CD4-positive, alpha-beta T cell treated with Interleukin-4 for 1 hour (primary cell): ENCODE measurements at regions not wholly inside any gene's neighbourhood (a gene's known extent, or its start where the extent isn't known, plus 50 kb on each side); places are given as distances from the start of the nearest gene placed in this dataset.
"Not testable (repeated sequence)": the region's sequence is repeated elsewhere in the genome, so short reads cannot be mapped to it uniquely, and the experiment has no call there.

Experiments
- DNase-seq, 2 donors: peaks; one replicate each; pipeline ENCODE4 v3.0.0-alpha.2; 2020 to 2022

DNA sequence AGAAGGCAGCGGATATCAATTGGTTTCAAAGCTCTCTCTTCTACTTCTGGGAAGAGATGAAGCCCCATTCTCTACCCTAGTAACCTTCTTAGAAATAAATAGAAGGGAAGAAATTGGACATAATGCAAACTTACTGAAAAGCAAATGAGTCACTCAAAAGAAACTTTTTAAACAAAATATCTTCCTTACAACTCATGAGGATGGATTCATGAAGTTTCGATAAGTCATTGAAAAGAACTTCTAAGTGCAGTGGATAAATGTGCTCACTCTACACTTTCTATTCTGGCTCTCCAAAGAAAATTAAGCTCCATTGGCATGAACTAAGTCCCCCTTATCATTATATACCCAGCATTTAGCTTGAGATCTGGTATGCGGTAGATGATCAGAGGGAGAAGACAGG lies 899.5 kb downstream of the RPS29 start:
- no peak for DNase-seq

GRCh38 chr14:48672506-48672905 lies 913.7 kb downstream of the RPS29 start:
- DNase-seq = no peak

DNA sequence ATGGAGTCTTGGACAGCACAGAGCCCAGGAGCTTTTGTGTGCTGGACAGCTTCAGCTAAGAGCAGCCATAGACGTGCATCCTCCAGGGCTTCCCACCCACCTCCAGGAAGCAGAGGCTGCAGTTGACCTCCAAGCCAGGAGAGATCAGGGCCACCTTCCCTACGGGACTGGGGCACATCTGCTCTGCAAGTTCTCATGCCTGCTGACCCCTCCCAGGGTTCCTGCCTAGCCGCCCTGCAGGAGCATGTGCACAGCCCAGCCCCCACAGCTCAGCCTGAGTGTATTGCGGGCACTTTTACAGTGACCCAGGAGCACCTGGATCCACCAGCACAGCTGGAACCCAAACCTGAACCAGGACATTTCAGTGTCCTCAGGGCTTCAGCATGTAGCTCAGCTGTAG lies 915.2 kb downstream of the RPS29 start:
- no peak for DNase-seq

- no peak for DNase-seq
Observed at GRCh38 chr14:48665077-48665784, 920.9 kb downstream of the RPS29 start.

DNA sequence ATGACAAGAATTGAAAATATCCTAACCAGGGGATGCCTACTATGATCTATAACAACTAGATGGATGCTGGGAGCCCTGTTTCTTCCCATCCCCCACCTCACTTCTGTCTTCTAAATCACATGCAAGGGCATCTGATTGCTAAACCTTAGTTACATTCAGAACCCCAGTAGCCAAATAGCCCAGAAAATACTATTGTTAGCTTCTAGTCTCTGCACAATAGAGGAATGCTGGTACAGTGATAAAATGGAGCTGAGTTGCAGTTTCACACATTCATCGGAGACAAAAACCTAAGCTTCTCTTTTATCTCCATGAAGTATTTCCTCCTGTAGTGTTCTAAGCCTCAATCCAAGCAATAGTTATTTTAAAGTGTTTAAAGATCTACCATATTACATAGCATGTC lies 942.9 kb downstream of the RPS29 start:
- no peak for DNase-seq

DNA sequence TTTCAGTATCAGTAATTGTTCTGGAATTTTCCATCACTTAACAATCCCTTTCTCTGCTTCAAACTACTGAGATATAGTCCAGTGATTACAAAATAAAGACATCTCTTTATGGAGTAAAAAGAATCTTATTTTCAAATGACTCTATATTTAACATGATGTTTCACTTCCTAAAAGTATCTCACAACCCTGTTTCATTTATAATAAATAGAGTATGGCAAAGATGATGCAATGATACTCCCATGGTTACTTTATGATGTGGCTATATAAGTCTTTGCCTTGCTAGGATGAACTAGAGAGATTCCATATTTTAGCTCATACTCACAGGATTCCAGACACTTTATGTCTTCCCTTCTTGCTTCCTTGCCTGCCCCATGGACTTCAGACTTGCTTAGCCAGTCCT lies 953.5 kb upstream of the MDGA2 start:
- no peak for DNase-seq

GRCh38 chr14:48622980-48623379 lies 947.6 kb upstream of the MDGA2 start:
- no peak for DNase-seq

- DNase-seq = no peak
Observed at GRCh38 chr14:48618057-48618456, 942.7 kb upstream of the MDGA2 start.

DNA sequence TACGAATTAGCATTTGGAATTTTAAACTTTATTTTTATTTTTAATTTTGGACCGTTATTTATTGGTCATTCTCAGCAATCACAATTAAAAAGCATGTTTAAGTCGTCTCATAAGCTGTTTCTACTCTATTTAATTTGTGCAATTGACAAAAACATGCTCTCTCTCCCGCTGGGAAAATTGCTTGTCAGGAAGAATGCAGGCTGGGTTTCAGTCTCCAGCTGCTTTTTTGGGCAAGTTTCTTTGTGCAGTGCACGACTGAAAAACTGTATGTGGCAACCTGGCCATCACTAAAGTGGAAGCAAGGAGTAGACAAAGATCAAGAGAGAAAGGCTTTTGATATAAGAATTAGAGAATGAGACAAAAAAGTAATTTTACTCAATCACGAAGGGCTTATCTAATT lies 941.5 kb upstream of the MDGA2 start:
- DNase-seq = no peak

DNA sequence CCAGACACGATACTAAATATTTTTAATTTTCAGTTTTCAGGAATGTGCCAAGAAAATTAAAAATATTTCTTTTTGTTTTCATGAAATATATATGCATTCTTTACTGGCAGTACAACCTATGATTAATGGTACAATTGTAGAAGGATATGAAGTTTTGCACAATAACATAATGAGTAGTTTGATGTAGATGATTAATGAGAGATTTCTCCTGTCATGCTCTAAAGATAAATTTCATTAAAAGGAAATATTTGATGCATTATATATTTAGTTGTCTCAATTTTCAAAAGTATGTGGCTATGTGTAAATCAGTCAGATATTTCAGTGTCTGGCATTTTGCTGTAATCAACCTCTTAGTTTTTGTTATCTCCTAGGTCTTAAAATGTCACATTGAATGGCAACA lies 940.2 kb upstream of the MDGA2 start:
- DNase-seq = no peak

DNA sequence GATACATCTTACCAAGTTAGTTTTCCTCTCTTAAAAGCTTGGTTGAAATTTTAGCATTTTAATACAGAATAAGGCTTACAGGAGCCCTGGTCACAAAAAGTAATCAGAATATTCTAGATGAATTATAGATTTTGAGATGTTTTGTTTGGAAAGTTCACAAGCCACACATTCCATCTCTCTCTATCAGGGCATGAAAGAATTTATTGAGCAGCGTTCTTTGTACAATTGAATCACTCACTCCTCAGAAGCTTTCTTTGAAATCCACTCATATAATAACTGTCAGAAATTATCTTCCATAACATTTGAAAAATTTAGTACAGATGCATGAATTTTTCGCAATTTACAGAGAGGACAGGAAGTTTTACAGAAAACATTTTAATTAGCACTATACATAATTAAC lies 938.6 kb upstream of the MDGA2 start:
- no peak for DNase-seq

DNA sequence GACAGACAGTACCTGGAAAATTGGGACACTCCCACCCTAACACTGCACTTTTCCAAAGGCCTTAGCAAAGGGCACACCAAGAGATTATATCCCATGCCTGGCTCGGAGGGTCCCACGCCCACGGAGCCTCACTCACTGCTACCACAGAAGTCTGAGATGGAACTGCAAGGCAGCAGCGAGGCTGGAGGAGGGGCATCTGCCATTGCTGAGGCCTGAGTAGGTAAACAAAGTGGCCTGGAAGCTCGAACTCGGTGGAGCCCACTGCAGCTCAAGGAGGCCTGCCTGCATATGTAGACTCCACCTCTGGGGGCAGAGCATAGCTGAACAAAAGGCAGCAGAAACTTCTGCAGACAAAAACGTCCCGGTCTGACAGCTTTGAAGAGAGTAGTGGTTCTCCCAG lies 931.6 kb upstream of the MDGA2 start:
- DNase-seq = not testable (repeated sequence)

GRCh38 chr14:48598458-48598857 lies 923.1 kb upstream of the MDGA2 start:
- no peak for DNase-seq

DNA sequence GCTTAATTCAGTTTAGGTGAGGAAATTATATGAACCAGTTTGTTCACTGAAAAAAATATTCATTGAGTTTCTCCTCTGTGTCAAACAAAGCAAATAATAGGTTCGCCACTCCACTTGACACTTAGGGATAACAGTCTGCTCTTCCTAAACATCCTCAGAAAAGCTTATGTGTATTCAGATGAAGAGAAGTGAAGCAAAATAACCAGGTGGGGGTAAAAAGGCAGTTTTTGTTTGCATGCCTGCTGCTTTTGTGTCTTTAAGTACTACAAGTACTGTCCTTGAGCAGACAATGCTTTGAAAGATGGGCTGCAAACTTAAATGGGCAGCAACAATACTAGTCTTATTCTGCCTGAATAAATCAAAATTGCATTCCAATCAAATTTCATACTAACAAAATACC lies 910.7 kb upstream of the MDGA2 start:
- no peak for DNase-seq

- DNase-seq = no peak
Observed at GRCh38 chr14:48584031-48584430, 908.6 kb upstream of the MDGA2 start.

DNA sequence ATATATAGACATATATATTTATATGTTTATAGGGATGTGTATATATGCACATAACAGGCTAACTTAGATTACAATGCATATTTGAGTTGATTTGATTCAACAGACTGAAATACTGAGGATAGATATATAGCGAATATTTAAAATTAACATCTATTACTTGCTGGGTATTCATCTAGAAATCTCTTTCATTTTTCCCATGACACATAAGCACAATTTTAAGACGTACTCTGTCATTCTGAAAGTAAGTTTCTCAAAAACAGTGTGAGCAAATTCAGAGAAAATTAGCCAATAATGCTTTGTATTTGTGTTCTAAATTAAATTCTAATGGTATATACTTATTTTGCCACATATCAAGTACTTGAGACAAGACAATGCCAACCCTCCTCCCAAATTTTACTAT lies 907.5 kb upstream of the MDGA2 start:
- no peak for DNase-seq

DNA sequence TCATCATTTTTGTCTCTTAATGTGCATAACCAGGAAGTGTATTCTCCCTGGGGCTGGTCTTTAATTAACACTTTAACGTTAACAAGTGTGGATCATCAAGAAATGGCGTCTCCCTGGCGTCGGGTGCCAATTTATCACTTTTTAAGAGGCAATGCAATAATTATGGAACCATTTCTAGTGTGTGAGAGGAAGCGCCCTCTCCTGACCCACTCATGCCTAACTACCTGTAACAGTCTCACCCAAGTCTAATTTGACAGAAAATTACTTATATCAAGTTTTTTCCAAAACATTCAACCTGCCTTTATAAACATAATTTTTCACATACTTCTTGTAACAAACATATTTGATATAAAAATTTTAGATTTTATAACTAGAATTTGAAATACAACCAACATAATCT lies 905.3 kb upstream of the MDGA2 start:
- no peak for DNase-seq

DNA sequence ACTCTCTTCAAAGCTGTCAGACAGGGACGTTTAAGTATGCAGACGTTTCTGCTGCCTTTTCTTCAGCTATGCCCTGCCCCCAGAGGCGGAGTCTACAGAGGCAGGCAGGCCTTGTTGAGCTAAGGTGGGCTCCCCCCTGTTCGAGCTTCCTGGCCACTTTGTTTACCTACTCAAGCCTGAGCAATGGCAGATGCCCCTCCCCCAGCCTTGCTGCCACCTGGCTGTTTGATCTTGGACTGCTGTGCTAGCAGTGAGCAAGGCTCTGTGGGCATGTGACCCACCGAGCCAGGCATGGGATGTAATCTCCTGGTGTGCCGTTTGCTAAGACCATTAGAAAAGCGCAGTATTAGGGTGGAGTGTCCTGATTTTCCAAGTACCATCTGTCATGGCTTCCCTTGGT lies 900.4 kb upstream of the MDGA2 start:
- no peak for DNase-seq

DNA sequence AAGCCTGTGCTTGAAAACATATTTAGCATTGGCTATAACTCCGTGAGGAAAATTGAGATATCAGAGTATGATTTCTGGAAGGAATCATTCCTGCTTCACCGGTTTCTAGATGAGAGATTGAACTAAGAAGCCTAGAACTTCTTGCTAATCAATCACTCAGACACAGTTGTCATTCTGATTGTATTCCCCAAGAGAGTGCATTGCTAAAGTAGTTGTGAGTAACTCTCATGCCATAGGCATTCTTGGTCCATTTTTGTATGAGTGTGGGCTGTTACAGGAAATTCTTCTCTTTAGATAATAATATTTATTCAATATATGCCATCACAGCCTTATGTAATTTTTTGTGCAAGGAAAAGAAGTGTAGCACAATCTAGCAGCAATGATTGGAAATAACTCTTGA lies 893.3 kb upstream of the MDGA2 start:
- no peak for DNase-seq

- DNase-seq = no peak
Observed at GRCh38 chr14:48568252-48568651, 892.8 kb upstream of the MDGA2 start.

DNA sequence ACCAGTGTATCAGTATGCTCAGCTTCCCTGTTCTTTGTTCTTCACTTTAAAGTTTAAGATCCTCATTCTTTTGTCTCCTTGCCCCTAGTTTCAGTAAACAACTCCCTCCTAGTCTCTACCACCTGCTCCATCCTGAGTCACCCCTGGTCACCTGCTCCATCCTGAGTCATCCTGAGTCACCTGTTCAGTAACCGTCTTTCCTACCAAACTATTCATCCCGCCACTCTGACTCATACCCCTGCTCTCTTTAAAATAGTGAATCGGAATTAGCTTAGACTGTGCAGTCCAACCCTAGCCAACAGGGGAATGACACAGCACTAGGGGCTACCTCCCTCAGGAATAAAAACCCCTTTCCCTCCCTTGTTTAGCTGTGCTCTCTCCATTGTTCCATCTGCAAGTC lies 888.1 kb upstream of the MDGA2 start:
- DNase-seq = no peak

GRCh38 chr14:48561438-48561837 lies 886.0 kb upstream of the MDGA2 start:
- not testable (repeated sequence) for DNase-seq

DNA sequence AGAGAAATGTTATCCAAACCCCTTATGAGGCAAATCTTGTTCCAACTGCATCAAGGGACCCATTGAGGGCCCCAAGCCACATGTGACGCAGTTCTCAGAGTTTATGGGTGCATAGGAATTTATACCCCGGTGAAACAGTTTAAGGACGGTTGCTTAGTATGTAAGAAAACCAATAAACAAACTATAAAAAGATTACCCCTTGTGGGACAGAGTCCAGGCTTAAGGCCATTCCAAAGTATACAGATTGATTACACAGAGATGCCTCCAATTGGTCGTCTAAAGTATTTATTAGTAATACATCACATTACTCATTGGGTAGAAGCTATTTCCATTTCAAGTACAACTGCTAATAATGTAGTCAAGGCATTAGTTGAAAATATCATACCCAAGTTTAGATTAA lies 885.0 kb upstream of the MDGA2 start:
- DNase-seq = no peak

GRCh38 chr14:48553443-48553842 lies 878.0 kb upstream of the MDGA2 start:
- DNase-seq = no peak

DNA sequence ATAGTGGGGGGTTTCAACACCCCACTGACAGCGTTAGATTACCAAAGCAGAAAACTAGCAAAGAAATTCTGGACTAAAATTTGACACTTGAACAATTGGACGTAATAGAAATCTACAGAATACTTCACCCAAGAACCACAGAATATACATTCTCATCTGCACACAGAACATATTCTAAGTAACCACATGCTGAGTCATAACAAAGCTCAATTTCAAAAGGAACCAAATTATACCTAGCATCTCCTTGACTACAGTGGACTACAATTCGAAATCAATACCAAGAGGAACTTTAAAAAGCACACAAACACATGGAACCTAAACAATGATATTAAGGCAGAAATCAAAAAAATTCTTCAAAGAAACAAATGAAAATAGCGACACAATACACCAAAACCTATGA lies 871.6 kb upstream of the MDGA2 start:
- DNase-seq = no peak

DNA sequence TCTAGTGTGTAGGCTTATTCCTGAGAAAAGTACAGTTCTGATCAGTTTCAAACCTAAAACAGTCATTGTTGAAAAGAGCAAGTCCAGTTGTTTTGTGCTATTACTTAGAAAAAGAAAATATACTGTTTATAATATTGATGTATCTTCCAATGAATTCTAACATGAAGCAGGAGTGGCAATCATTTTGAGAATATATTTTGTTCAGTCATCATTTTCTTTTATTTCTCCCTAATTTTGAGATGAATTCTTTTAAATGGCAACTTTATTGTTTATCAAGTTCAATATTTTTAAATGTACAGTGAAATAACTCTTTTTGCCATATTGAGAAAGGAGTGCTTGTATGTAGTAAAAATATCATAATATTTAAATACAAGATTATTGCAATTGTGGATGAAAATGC lies 862.2 kb upstream of the MDGA2 start:
- DNase-seq = no peak
